ENCODE measurements at regions not wholly inside any gene's neighbourhood (a gene's known extent, or its start where the extent isn't known, plus 50 kb on each side); places are given as distances from the start of the nearest gene placed in this dataset.
"Not testable (repeated sequence)": the region's sequence is repeated elsewhere in the genome, so short reads cannot be mapped to it uniquely, and the experiment has no call there.

GRCh38 chrX:63058204-63058603 lies 292.9 kb downstream of the SPIN4 start:
- no peak overlapping the region for H3K4me3 ChIP-seq
- TF ChIP-seq EP300 (IDR thresholded peaks at IDR 0.05) (no peak), POLR2AphosphoS5 (IDR thresholded peaks at IDR 0.05) (no peak), POLR2A (IDR thresholded peaks at IDR 0.05) (no peak), CTCF (IDR thresholded peaks at IDR 0.05) (no peak)
- H3K9me3 ChIP-seq, result no peaks in the 10 kb centered on the region
- no peaks in the 10 kb centered on the region for H3K27me3 ChIP-seq
- no peak for DNase-seq (ENCODE audit: low spot score in 2 of 2)
- H3K4me1 ChIP-seq, result no peaks in the 10 kb centered on the region
- H3K36me3 ChIP-seq, result no peaks in the 10 kb centered on the region
- no peak overlapping the region for H3K27ac ChIP-seq
- 31% methylated on average over 2 of the region's 2 CpGs for WGBS

- DNase-seq (ENCODE audit: low spot score in 2 of 2), result no peak
- H3K27ac ChIP-seq, result no peak overlapping the region
- no peak for TF ChIP-seq EP300 (IDR thresholded peaks at IDR 0.05)
- no peak for TF ChIP-seq CTCF (IDR thresholded peaks at IDR 0.05)
- 22% methylated on average over 2 of the region's 2 CpGs for WGBS
- no peaks in the 10 kb centered on the region for H3K9me3 ChIP-seq
- no peaks in the 10 kb centered on the region for H3K4me1 ChIP-seq
- H3K27me3 ChIP-seq, result no peaks in the 10 kb centered on the region
- no peak overlapping the region for H3K4me3 ChIP-seq
- H3K36me3 ChIP-seq, result no peaks in the 10 kb centered on the region
Measured at GRCh38 chrX:63050225-63050624, 300.9 kb downstream of the SPIN4 start.

GRCh38 chrX:63032811-63033210 lies 318.3 kb downstream of the SPIN4 start:
- TF ChIP-seq POLR2AphosphoS5 (IDR thresholded peaks at IDR 0.05), result no peak
- no peak for TF ChIP-seq EP300 (IDR thresholded peaks at IDR 0.05)
- no peak for TF ChIP-seq POLR2A (IDR thresholded peaks at IDR 0.05)
- no peak for TF ChIP-seq CTCF (IDR thresholded peaks at IDR 0.05)
- no peak for DNase-seq (ENCODE audit: low spot score in 2 of 2)
- H3K27ac ChIP-seq, result no peak overlapping the region
- no peak overlapping the region for H3K4me3 ChIP-seq
- H3K36me3 ChIP-seq, result no peaks in the 10 kb centered on the region
- 79% methylated on average over 2 of the region's 2 CpGs for WGBS
- H3K4me1 ChIP-seq, result no peaks in the 10 kb centered on the region
- H3K9me3 ChIP-seq, result no peaks in the 10 kb centered on the region
- H3K27me3 ChIP-seq, result no peaks in the 10 kb centered on the region

- Histone ChIP-seq H3K27me3 (no peaks in the 10 kb centered on the region), H3K27ac (no peak overlapping the region), H3K4me3 (no peak overlapping the region), H3K36me3 (no peaks in the 10 kb centered on the region), H3K9me3 (no peaks in the 10 kb centered on the region), H3K4me1 (no peaks in the 10 kb centered on the region)
- WGBS, result 47% methylated on average over 3 of the region's 3 CpGs
- no peak for DNase-seq (ENCODE audit: low spot score in 2 of 2)
- TF ChIP-seq EP300 (IDR thresholded peaks at IDR 0.05) (no peak), CTCF (IDR thresholded peaks at IDR 0.05) (no peak), POLR2AphosphoS5 (IDR thresholded peaks at IDR 0.05) (no peak), POLR2A (IDR thresholded peaks at IDR 0.05) (no peak)
Measured at GRCh38 chrX:63013549-63013948, 337.6 kb downstream of the SPIN4 start.

- no peaks in the 10 kb centered on the region for H3K27me3 ChIP-seq
- no peaks in the 10 kb centered on the region for H3K4me1 ChIP-seq
- H3K36me3 ChIP-seq, result no peaks in the 10 kb centered on the region
- H3K27ac ChIP-seq, result no peak overlapping the region
- H3K4me3 ChIP-seq, result no peak overlapping the region
- no peak for DNase-seq (ENCODE audit: low spot score in 2 of 2)
- TF ChIP-seq CTCF (IDR thresholded peaks at IDR 0.05), result no peak
- TF ChIP-seq POLR2AphosphoS5 (IDR thresholded peaks at IDR 0.05), result no peak
- no peak for TF ChIP-seq EP300 (IDR thresholded peaks at IDR 0.05)
- TF ChIP-seq POLR2A (IDR thresholded peaks at IDR 0.05), result no peak
- H3K9me3 ChIP-seq, result no peaks in the 10 kb centered on the region
Measured at GRCh38 chrX:63012574-63012973, 338.6 kb downstream of the SPIN4 start.

- H3K4me3 ChIP-seq; H3K4me1 ChIP-seq; H3K27ac ChIP-seq; H3K27me3 ChIP-seq; DNase-seq (ENCODE audit: low spot score in 2 of 2); H3K9me3 ChIP-seq; H3K36me3 ChIP-seq: not testable (repeated sequence)
- WGBS, result 33% methylated on average over 1 of the region's 1 CpG
Measured at GRCh38 chrX:63000196-63000595, 350.9 kb downstream of the SPIN4 start.
